H9 (cell line): ENCODE measurements at regions not wholly inside any gene's neighbourhood (a gene's known extent, or its start where the extent isn't known, plus 50 kb on each side); places are given as distances from the start of the nearest gene placed in this dataset.

Experiments used
- DNase-seq: peaks from one replicate; pipeline ENCODE4 v3.0.0-alpha.2; 2017
- H2AFZ ChIP-seq: one replicate; pipeline ENCODE4 v1.6.1; 2013; ENCODE audit warnings: mild to moderate bottlenecking, low read length, control low read depth, moderate library complexity
- H2AK5ac ChIP-seq: 2 replicates; pipeline ENCODE4 v1.6.1; 2013; ENCODE audit warnings: low read length, control low read depth, mixed read lengths; ENCODE audit not compliant: insufficient read length
- H2BK120ac ChIP-seq: one replicate; pipeline ENCODE4 v1.6.1; 2013; ENCODE audit warnings: low read depth, mild to moderate bottlenecking, low read length, control low read depth, inconsistent platforms; ENCODE audit not compliant: poor library complexity, severe bottlenecking
- H2BK12ac ChIP-seq: 2 replicates; pipeline ENCODE4 v1.6.1; 2013; ENCODE audit warnings: low read length, control low read depth, mixed read lengths, low read depth; ENCODE audit not compliant: insufficient read length
- H2BK15ac ChIP-seq: 2 replicates; pipeline ENCODE4 v1.6.1; 2013; ENCODE audit warnings: low read depth, low read length, control low read depth
- H2BK20ac ChIP-seq: one replicate; pipeline ENCODE4 v1.6.1; 2013; ENCODE audit warnings: low read depth, mild to moderate bottlenecking, low read length, control low read depth, inconsistent platforms; ENCODE audit not compliant: poor library complexity, severe bottlenecking
- H2BK5ac ChIP-seq: 2 replicates; pipeline ENCODE4 v1.6.1; 2013; ENCODE audit warnings: low read length, control low read depth, mixed read lengths; ENCODE audit not compliant: insufficient read length
- H3K14ac ChIP-seq: 2 replicates; pipeline ENCODE4 v1.6.1; 2013; ENCODE audit warnings: low read length, control low read depth; ENCODE audit not compliant: insufficient read depth
- H3K18ac ChIP-seq: 2 replicates; pipeline ENCODE4 v1.6.1; 2013; ENCODE audit warnings: low read depth, mild to moderate bottlenecking, mixed read lengths, low read length, control low read depth; ENCODE audit not compliant: insufficient read length
- H3K23ac ChIP-seq: 2 replicates; pipeline ENCODE4 v1.6.1; 2013; ENCODE audit warnings: low read length, control low read depth, mixed read lengths, low read depth; ENCODE audit not compliant: insufficient read length
- H3K23me2 ChIP-seq: 2 replicates; pipeline ENCODE4 v1.6.1; 2013; ENCODE audit warnings: low read depth, mild to moderate bottlenecking, mixed read lengths, low read length, control low read depth; ENCODE audit not compliant: insufficient read length, poor library complexity, severe bottlenecking
- H3K27ac ChIP-seq: 2 replicates; pipeline ENCODE4 v1.5.1; 2013; ENCODE audit warnings: low read length, control low read depth, mixed read lengths, low read depth; ENCODE audit not compliant: insufficient read length
- H3K27me3 ChIP-seq: 2 replicates; pipeline ENCODE4 v1.6.1; 2013; ENCODE audit warnings: low read length, control low read depth, inconsistent platforms; ENCODE audit not compliant: insufficient read depth
- H3K4ac ChIP-seq: 2 replicates; pipeline ENCODE4 v1.6.1; 2013; ENCODE audit warnings: low read depth, mild to moderate bottlenecking, control low read depth, inconsistent platforms, low read length, moderate library complexity
- H3K4me1 ChIP-seq: 2 replicates; pipeline ENCODE4 v1.6.1; 2013; ENCODE audit warnings: low read length, control low read depth, inconsistent platforms; ENCODE audit not compliant: insufficient read depth
- H3K4me2 ChIP-seq: 2 replicates; pipeline ENCODE4 v1.6.1; 2013; ENCODE audit warnings: low read length, control low read depth, mixed read lengths; ENCODE audit not compliant: insufficient read length, insufficient read depth
- H3K56ac ChIP-seq: 2 replicates; pipeline ENCODE4 v1.6.1; 2013; ENCODE audit warnings: low read depth, mild to moderate bottlenecking, mixed read lengths, low read length, control low read depth; ENCODE audit not compliant: insufficient read length
- H3K79me1 ChIP-seq: 2 replicates; pipeline ENCODE4 v1.6.1; 2013; ENCODE audit warnings: low read depth, mild to moderate bottlenecking, moderate library complexity, low read length, control low read depth, inconsistent platforms; ENCODE audit not compliant: insufficient read depth, poor library complexity, severe bottlenecking
- H3K79me2 ChIP-seq: 2 replicates; pipeline ENCODE4 v1.6.1; 2013; ENCODE audit warnings: low read length, control low read depth, inconsistent platforms; ENCODE audit not compliant: insufficient read depth
- H3K9ac ChIP-seq: 2 replicates; pipeline ENCODE4 v1.6.1; 2013; ENCODE audit warnings: low read length, control low read depth, mixed read lengths; ENCODE audit not compliant: insufficient read length; ENCODE audit errors: extremely low read depth
- H3K9me3 ChIP-seq: one replicate; pipeline ENCODE4 v1.6.1; 2013; ENCODE audit warnings: low read depth, low read length, inconsistent platforms; ENCODE audit not compliant: control insufficient read depth
- H3T11ph ChIP-seq: one replicate; pipeline ENCODE4 v1.6.1; 2013; ENCODE audit warnings: mild to moderate bottlenecking, low read length, control low read depth, inconsistent platforms
- H4K20me1 ChIP-seq: one replicate; pipeline ENCODE4 v1.6.1; 2013; ENCODE audit not compliant: control insufficient read depth, insufficient read length, insufficient read depth
- H4K5ac ChIP-seq: 2 replicates; pipeline ENCODE4 v1.6.1; 2013; ENCODE audit warnings: low read depth, mild to moderate bottlenecking, mixed read lengths, low read length, control low read depth; ENCODE audit not compliant: insufficient read length
- H4K8ac ChIP-seq: replicated peaks from 2 replicates; pipeline ENCODE4 v1.6.1; 2013; ENCODE audit warnings: low read length, control low read depth, mixed read lengths, low read depth; ENCODE audit not compliant: insufficient read length
- H4K91ac ChIP-seq: 2 replicates; pipeline ENCODE4 v1.6.1; 2013; ENCODE audit warnings: low read depth, mild to moderate bottlenecking, moderate library complexity, mixed read lengths, low read length, control low read depth; ENCODE audit not compliant: insufficient read length
- H3K27ac Mint-ChIP-seq, 3 experiments: 2 replicates in 2 of 3; 3 replicates in 1 of 3; pipeline ENCODE4 v1.8.0; 2020 to 2021; ENCODE audit warnings: mixed read lengths in 3 of 3, mild to moderate bottlenecking in 1 of 3, moderate library complexity in 1 of 3
- H3K27me3 Mint-ChIP-seq: 2 replicates; pipeline ENCODE4 v1.8.0; 2021; ENCODE audit warnings: low read depth, mild to moderate bottlenecking, moderate library complexity, mixed read lengths
- H3K36me3 Mint-ChIP-seq, 3 experiments: 2 replicates in 2 of 3; 3 replicates in 1 of 3; pipeline ENCODE4 v1.8.0; 2020 to 2021; ENCODE audit warnings: low read depth in 3 of 3, mixed read lengths in 3 of 3; ENCODE audit not compliant: insufficient read depth in 1 of 3
- H3K4me1 Mint-ChIP-seq, 2 experiments: 2 replicates each; pipeline ENCODE4 v1.8.0; 2020; ENCODE audit warnings: mixed read lengths in 2 of 2
- H3K4me3 Mint-ChIP-seq, 2 experiments: 2 replicates in 1 of 2; 3 replicates in 1 of 2; pipeline ENCODE4 v1.8.0; 2020 to 2021; ENCODE audit warnings: mild to moderate bottlenecking in 2 of 2, mixed read lengths in 2 of 2, moderate library complexity in 1 of 2
- H3K9me3 Mint-ChIP-seq, 2 experiments: 2 replicates in 1 of 2; 3 replicates in 1 of 2; pipeline ENCODE4 v1.8.0; 2020; ENCODE audit warnings: mild to moderate bottlenecking in 2 of 2, mixed read lengths in 2 of 2, moderate library complexity in 1 of 2
- WGBS: extraction: QIAGEN DNeasy Blood & Tissue Kit; methylation state at CpG from one replicate; pipeline ENCODE4 v1.1.7; 2013; ENCODE audit warnings: missing lambda C conversion rate, low lambda C conversion rate, mixed read lengths; ENCODE audit not compliant: insufficient read length; ENCODE audit errors: extremely low coverage; 5-methylcytosine and 5-hydroxymethylcytosine counted together
- TF ChIP-seq, protein P1 (sequence below): fragments of 200-600 bp; sonication (generic); conservative IDR thresholded peaks from 3 replicates; pipeline ENCODE4 v1.8.0; 2021; ENCODE audit warnings: antibody characterized with exemption, mild to moderate bottlenecking

GRCh38 chr2:106607371-106607770 lies 120.2 kb downstream of the CD8B2 start:
- no peak for DNase-seq
- Histone ChIP-seq H3K4me2 (no peak overlapping the region), H3K23ac (no peak overlapping the region), H2BK20ac (no peak overlapping the region), H2AFZ (no peak overlapping the region), H2BK12ac (no peak overlapping the region), H3K9ac (no peak overlapping the region), H4K5ac (no peak overlapping the region), H3K9me3 (peaks cover 4% of the 10 kb centered on the region), H3K56ac (no peak overlapping the region), H4K20me1 (no peaks in the 10 kb centered on the region), H4K8ac (no peak overlapping the region), H4K91ac (no peak overlapping the region), H3K4ac (no peak overlapping the region), H3K18ac (no peak overlapping the region), H2AK5ac (no peak overlapping the region), H2BK120ac (no peak overlapping the region), H2BK5ac (no peak overlapping the region), H3K14ac (no peak overlapping the region; the same call in 1 of the 2 replicates), H3K79me1 (no peaks in the 10 kb centered on the region), H3K27ac (no peak overlapping the region), H3K4me1 (no peaks in the 10 kb centered on the region), H2BK15ac (no peak overlapping the region), H3K79me2 (no peaks in the 10 kb centered on the region), H3K27me3 (no peaks in the 10 kb centered on the region), H3T11ph (no peak overlapping the region), H3K23me2 (no peaks in the 10 kb centered on the region)
- Mint-ChIP-seq H3K36me3 (peaks cover 0 to 4% (median 4%) of the 10 kb centered on the region in 3 experiments; a peak in 4 of 7 replicates), H3K27ac (no peak overlapping the region), H3K4me1 (0 out of 4 replicates have a peak, but pooled peaks cover 0 to under 1% of the 10 kb centered on the region in 2 experiments), H3K4me3 (no peak overlapping the region), H3K9me3 (peaks cover 4 to 7% of the 10 kb centered on the region in 2 experiments; a peak in 4 of 5 replicates), H3K27me3 (no peaks in the 10 kb centered on the region)
- WGBS: no CpG with 5 or more reads among the region's 1 CpG
- TF ChIP-seq, protein P1, sequence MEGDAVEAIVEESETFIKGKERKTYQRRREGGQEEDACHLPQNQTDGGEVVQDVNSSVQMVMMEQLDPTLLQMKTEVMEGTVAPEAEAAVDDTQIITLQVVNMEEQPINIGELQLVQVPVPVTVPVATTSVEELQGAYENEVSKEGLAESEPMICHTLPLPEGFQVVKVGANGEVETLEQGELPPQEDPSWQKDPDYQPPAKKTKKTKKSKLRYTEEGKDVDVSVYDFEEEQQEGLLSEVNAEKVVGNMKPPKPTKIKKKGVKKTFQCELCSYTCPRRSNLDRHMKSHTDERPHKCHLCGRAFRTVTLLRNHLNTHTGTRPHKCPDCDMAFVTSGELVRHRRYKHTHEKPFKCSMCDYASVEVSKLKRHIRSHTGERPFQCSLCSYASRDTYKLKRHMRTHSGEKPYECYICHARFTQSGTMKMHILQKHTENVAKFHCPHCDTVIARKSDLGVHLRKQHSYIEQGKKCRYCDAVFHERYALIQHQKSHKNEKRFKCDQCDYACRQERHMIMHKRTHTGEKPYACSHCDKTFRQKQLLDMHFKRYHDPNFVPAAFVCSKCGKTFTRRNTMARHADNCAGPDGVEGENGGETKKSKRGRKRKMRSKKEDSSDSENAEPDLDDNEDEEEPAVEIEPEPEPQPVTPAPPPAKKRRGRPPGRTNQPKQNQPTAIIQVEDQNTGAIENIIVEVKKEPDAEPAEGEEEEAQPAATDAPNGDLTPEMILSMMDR: no peak
